ENCODE measurements at regions not wholly inside any gene's neighbourhood (a gene's known extent, or its start where the extent isn't known, plus 50 kb on each side); places are given as distances from the start of the nearest gene placed in this dataset.

DNA sequence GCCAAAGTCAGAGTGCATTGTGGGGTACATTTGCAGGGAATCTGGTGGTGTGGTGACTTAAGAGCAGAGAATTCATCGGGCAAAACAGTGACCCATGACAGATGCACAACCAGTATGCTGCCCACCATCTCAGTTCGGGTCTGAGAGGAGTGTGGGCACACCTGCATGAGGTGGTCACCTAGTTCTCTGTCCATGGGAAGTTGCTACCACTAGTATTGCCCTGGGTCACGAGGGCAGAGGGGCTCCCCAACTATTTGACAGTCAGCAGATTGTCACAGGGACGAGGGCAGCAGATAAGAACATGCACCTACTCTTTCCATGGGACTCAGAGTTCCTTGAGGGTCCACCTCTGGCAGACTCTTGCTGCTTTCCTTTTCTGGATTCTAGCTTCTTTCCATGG, 305.2 kb upstream of the MAOA start:
- TF ChIP-seq, protein P1, sequence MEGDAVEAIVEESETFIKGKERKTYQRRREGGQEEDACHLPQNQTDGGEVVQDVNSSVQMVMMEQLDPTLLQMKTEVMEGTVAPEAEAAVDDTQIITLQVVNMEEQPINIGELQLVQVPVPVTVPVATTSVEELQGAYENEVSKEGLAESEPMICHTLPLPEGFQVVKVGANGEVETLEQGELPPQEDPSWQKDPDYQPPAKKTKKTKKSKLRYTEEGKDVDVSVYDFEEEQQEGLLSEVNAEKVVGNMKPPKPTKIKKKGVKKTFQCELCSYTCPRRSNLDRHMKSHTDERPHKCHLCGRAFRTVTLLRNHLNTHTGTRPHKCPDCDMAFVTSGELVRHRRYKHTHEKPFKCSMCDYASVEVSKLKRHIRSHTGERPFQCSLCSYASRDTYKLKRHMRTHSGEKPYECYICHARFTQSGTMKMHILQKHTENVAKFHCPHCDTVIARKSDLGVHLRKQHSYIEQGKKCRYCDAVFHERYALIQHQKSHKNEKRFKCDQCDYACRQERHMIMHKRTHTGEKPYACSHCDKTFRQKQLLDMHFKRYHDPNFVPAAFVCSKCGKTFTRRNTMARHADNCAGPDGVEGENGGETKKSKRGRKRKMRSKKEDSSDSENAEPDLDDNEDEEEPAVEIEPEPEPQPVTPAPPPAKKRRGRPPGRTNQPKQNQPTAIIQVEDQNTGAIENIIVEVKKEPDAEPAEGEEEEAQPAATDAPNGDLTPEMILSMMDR (conservative IDR thresholded peaks at IDR 0.05; ENCODE audit: low read length) = no peak
- no peak for TF ChIP-seq EZH2phosphoT487 (IDR thresholded peaks at IDR 0.05; ENCODE audit: borderline replicate concordance)
